Activated T-helper 1 cell treated with anti-CD3 and anti-CD28 coated beads, Interleukin-12 subunit alpha, Interleukin-12 subunit beta, Interleukin-2, Interleukin-4 antibody, amounts not matched to agents 30 ng/mL and 10 ng/mL and 1 ng/mL, durations not matched to agents 14 hours and 24 hours and 36 hours (primary cell): ENCODE measurements at regions not wholly inside any gene's neighbourhood (a gene's known extent, or its start where the extent isn't known, plus 50 kb on each side); places are given as distances from the start of the nearest gene placed in this dataset.

Experiments used
- DNase-seq: peaks from one replicate; pipeline ENCODE4 v3.0.0; 2021; ENCODE audit warnings: low spot score
- H3K27ac Mint-ChIP-seq: one replicate; pipeline ENCODE4 v1.8.0; 2021; ENCODE audit warnings: mild to moderate bottlenecking, mixed read lengths
- H3K27me3 Mint-ChIP-seq: one replicate; pipeline ENCODE4 v1.8.0; 2022; ENCODE audit warnings: mild to moderate bottlenecking, moderate library complexity, mixed read lengths; ENCODE audit not compliant: insufficient read depth
- H3K36me3 Mint-ChIP-seq: one replicate; pipeline ENCODE4 v1.8.0; 2021; ENCODE audit warnings: low read depth, mixed read lengths
- H3K4me1 Mint-ChIP-seq: one replicate; pipeline ENCODE4 v1.8.0; 2021; ENCODE audit warnings: low read depth, mixed read lengths
- H3K4me3 Mint-ChIP-seq: one replicate; pipeline ENCODE4 v1.8.0; 2021; ENCODE audit warnings: mild to moderate bottlenecking, moderate library complexity, mixed read lengths
- H3K9me3 Mint-ChIP-seq: one replicate; pipeline ENCODE4 v1.8.0; 2021; ENCODE audit warnings: mixed read lengths
- intact Hi-C: fragments of 100-400 bp; cut with micrococcal nuclease; formaldehyde crosslinking; loops from one replicate; pipeline ENCODE4 v1.15.1; 2024

GRCh38 chr10:36391405-36391804 is 734.0 kb upstream of the ANKRD30A start:
- Mint-ChIP-seq H3K9me3 (peaks cover 30% of the 10 kb centered on the region), H3K4me1 (no peaks in the 10 kb centered on the region), H3K4me3 (no peak overlapping the region), H3K36me3 (no peaks in the 10 kb centered on the region), H3K27ac (no peak overlapping the region), H3K27me3 (no peaks in the 10 kb centered on the region)
- no peak for DNase-seq
- intact Hi-C loops: no loop called here

GRCh38 chr10:36390221-36390620 is 735.2 kb upstream of the ANKRD30A start:
- Mint-ChIP-seq H3K27me3 (no peaks in the 10 kb centered on the region), H3K4me3 (no peak overlapping the region), H3K9me3 (peaks cover 30% of the 10 kb centered on the region), H3K27ac (no peak overlapping the region), H3K4me1 (no peaks in the 10 kb centered on the region), H3K36me3 (no peaks in the 10 kb centered on the region)
- intact Hi-C loops: no loop called here
- no peak for DNase-seq

GRCh38 chr10:36388166-36388565 is 737.2 kb upstream of the ANKRD30A start:
- intact Hi-C loops: no loop called here
- Mint-ChIP-seq H3K9me3 (peaks cover 42% of the 10 kb centered on the region), H3K36me3 (no peaks in the 10 kb centered on the region), H3K4me1 (no peaks in the 10 kb centered on the region), H3K4me3 (no peak overlapping the region), H3K27ac (no peak overlapping the region), H3K27me3 (no peaks in the 10 kb centered on the region)
- no peak for DNase-seq

- H3K36me3 Mint-ChIP-seq: no peaks in the 10 kb centered on the region
- intact Hi-C loops: no loop called here
- no peaks in the 10 kb centered on the region for H3K27me3 Mint-ChIP-seq
- H3K4me1 Mint-ChIP-seq: no peaks in the 10 kb centered on the region
- peaks cover 37% of the 10 kb centered on the region for H3K9me3 Mint-ChIP-seq
- H3K27ac Mint-ChIP-seq: no peak overlapping the region
- no peak for DNase-seq
- H3K4me3 Mint-ChIP-seq: no peak overlapping the region
These were observed 739.7 kb upstream of the ANKRD30A start for GRCh38 chr10:36385693-36386092.

- Mint-ChIP-seq H3K27me3 (no peaks in the 10 kb centered on the region), H3K4me1 (no peaks in the 10 kb centered on the region), H3K27ac (no peak overlapping the region), H3K4me3 (no peak overlapping the region), H3K9me3 (peaks cover 30% of the 10 kb centered on the region), H3K36me3 (no peaks in the 10 kb centered on the region)
- intact Hi-C loops: no loop called here
- no peak for DNase-seq
These were observed 741.3 kb upstream of the FZD8 start for GRCh38 chr10:36383349-36383748.

GRCh38 chr10:36381748-36382147 is 739.7 kb upstream of the FZD8 start:
- no peak overlapping the region for H3K4me3 Mint-ChIP-seq

GRCh38 chr10:36380538-36380937 is 738.4 kb upstream of the FZD8 start:
- Mint-ChIP-seq H3K36me3 (no peaks in the 10 kb centered on the region), H3K4me3 (no peak overlapping the region), H3K9me3 (peaks cover 15% of the 10 kb centered on the region), H3K27me3 (no peaks in the 10 kb centered on the region), H3K27ac (no peak overlapping the region), H3K4me1 (no peaks in the 10 kb centered on the region)
- no peak for DNase-seq
- intact Hi-C loops: no loop called here

More at GRCh38 chr10:36381748-36382147, 739.7 kb upstream of the FZD8 start:
- H3K36me3 Mint-ChIP-seq: no peaks in the 10 kb centered on the region
- peaks cover 19% of the 10 kb centered on the region for H3K9me3 Mint-ChIP-seq
- H3K27me3 Mint-ChIP-seq: no peaks in the 10 kb centered on the region
- H3K4me1 Mint-ChIP-seq: no peaks in the 10 kb centered on the region
- intact Hi-C loops: no loop called here
- H3K27ac Mint-ChIP-seq: no peak overlapping the region
- DNase-seq: no peak

GRCh38 chr10:36375107-36375506 is 733.0 kb upstream of the FZD8 start:
- DNase-seq: no peak
- H3K27ac Mint-ChIP-seq: no peak overlapping the region
- H3K4me1 Mint-ChIP-seq: no peaks in the 10 kb centered on the region
- peaks cover 17% of the 10 kb centered on the region for H3K9me3 Mint-ChIP-seq
- H3K27me3 Mint-ChIP-seq: no peaks in the 10 kb centered on the region
- no peaks in the 10 kb centered on the region for H3K36me3 Mint-ChIP-seq
- H3K4me3 Mint-ChIP-seq: no peak overlapping the region
- intact Hi-C loops: no loop called here

- Mint-ChIP-seq H3K4me3 (no peak overlapping the region), H3K36me3 (no peaks in the 10 kb centered on the region), H3K27me3 (no peaks in the 10 kb centered on the region), H3K27ac (no peak overlapping the region), H3K4me1 (no peaks in the 10 kb centered on the region), H3K9me3 (peaks cover 24% of the 10 kb centered on the region)
- DNase-seq: no peak
- intact Hi-C loops: no loop called here
These were observed 731.5 kb upstream of the FZD8 start for GRCh38 chr10:36373424-36374096.

- DNase-seq: no peak
- H3K27ac Mint-ChIP-seq: no peak overlapping the region
- intact Hi-C loops: loop anchor here (10.0 kb wide), 1 partner anchor 57 kb away; no protein-coding TSS in a partner anchor
These were observed 725.3 kb upstream of the FZD8 start for GRCh38 chr10:36367362-36367761.

GRCh38 chr10:36366843-36367242 is 724.7 kb upstream of the FZD8 start:
- Mint-ChIP-seq H3K27ac (no peak overlapping the region), H3K4me1 (no peaks in the 10 kb centered on the region), H3K9me3 (peaks cover 22% of the 10 kb centered on the region), H3K4me3 (no peak overlapping the region), H3K36me3 (no peaks in the 10 kb centered on the region), H3K27me3 (no peaks in the 10 kb centered on the region)
- intact Hi-C loops: loop anchor here (10.0 kb wide), 1 partner anchor 58 kb away; no protein-coding TSS in a partner anchor
- DNase-seq: no peak

More at GRCh38 chr10:36367362-36367761, 725.3 kb upstream of the FZD8 start:
- H3K4me3 Mint-ChIP-seq: no peak overlapping the region
- no peaks in the 10 kb centered on the region for H3K36me3 Mint-ChIP-seq
- no peaks in the 10 kb centered on the region for H3K4me1 Mint-ChIP-seq
- no peaks in the 10 kb centered on the region for H3K27me3 Mint-ChIP-seq
- H3K9me3 Mint-ChIP-seq: peaks cover 26% of the 10 kb centered on the region

- H3K4me1 Mint-ChIP-seq: no peaks in the 10 kb centered on the region
- H3K4me3 Mint-ChIP-seq: no peak overlapping the region
- H3K36me3 Mint-ChIP-seq: no peaks in the 10 kb centered on the region
- no peak for DNase-seq
- intact Hi-C loops: loop anchor here (10.0 kb wide), 1 partner anchor 59 kb away; no protein-coding TSS in a partner anchor
- no peak overlapping the region for H3K27ac Mint-ChIP-seq
- H3K27me3 Mint-ChIP-seq: no peaks in the 10 kb centered on the region
- peaks cover 22% of the 10 kb centered on the region for H3K9me3 Mint-ChIP-seq
These were observed 724.0 kb upstream of the FZD8 start for GRCh38 chr10:36366065-36366464.

GRCh38 chr10:36362257-36362656 is 720.2 kb upstream of the FZD8 start:
- H3K4me1 Mint-ChIP-seq: no peaks in the 10 kb centered on the region
- intact Hi-C loops: loop anchor here (10.0 kb wide), 1 partner anchor 63 kb away; no protein-coding TSS in a partner anchor
- DNase-seq: no peak
- no peaks in the 10 kb centered on the region for H3K27me3 Mint-ChIP-seq
- H3K36me3 Mint-ChIP-seq: no peaks in the 10 kb centered on the region
- H3K4me3 Mint-ChIP-seq: no peak overlapping the region
- H3K9me3 Mint-ChIP-seq: peaks cover 14% of the 10 kb centered on the region
- no peak overlapping the region for H3K27ac Mint-ChIP-seq

- Mint-ChIP-seq H3K27ac (no peak overlapping the region), H3K27me3 (no peaks in the 10 kb centered on the region), H3K36me3 (no peaks in the 10 kb centered on the region), H3K9me3 (peaks cover 10% of the 10 kb centered on the region), H3K4me1 (no peaks in the 10 kb centered on the region), H3K4me3 (no peak overlapping the region)
- intact Hi-C loops: no loop called here
- no peak for DNase-seq
These were observed 716.6 kb upstream of the FZD8 start for GRCh38 chr10:36358736-36359135.
